ENCODE measurements at regions not wholly inside any gene's neighbourhood (a gene's known extent, or its start where the extent isn't known, plus 50 kb on each side); places are given as distances from the start of the nearest gene placed in this dataset.

- H3K9ac ChIP-seq (ENCODE audit: control insufficient read depth, extremely low read depth, insufficient read depth, low read length) = no peak overlapping the region
- H3K79me2 ChIP-seq (ENCODE audit: control insufficient read depth, insufficient read depth, low read length) = no peaks in the 10 kb centered on the region
- no peaks in the 10 kb centered on the region for H3K27me3 ChIP-seq (ENCODE audit: control insufficient read depth, extremely low read depth, insufficient read depth, low read length)
- H3K9me3 ChIP-seq (ENCODE audit: control insufficient read depth, low read depth, low read length) = peaks cover 2% of the 10 kb centered on the region
- H3K9me1 ChIP-seq (ENCODE audit: control insufficient read depth, extremely low read depth, insufficient read depth, low read length) = no peaks in the 10 kb centered on the region
- H4K20me1 ChIP-seq (ENCODE audit: control insufficient read depth, extremely low read depth, insufficient read depth, low read length) = no peaks in the 10 kb centered on the region
- TF ChIP-seq CTCF (optimal IDR thresholded peaks at IDR 0.05 in 1 of 3, IDR thresholded peaks at IDR 0.05 in 1 of 3, conservative IDR thresholded peaks at IDR 0.05 in 1 of 3; ENCODE audit: extremely low read depth in 1 of 3, insufficient read depth in 2 of 3, low read length in 3 of 3) = no peak
- TF ChIP-seq EZH2 (IDR thresholded peaks at IDR 0.05; ENCODE audit: low read length) = no peak
- dilution Hi-C loops (cut with MboI; ENCODE audit: extremely low pct_ligation_motif_present, low sequenced_read_pairs) = loop anchor here (25.0 kb wide), 1 partner anchor 169 kb away; no protein-coding TSS in a partner anchor
- no peaks in the 10 kb centered on the region for H3K36me3 ChIP-seq (ENCODE audit: control insufficient read depth in 2 of 2, extremely low read depth in 1 of 2, insufficient read depth in 2 of 2, low read length in 2 of 2)
- no peak overlapping the region for H3K4me3 ChIP-seq (ENCODE audit: control insufficient read depth in 2 of 3, extremely low read depth in 1 of 3, insufficient read depth in 2 of 3, low read depth in 1 of 3, low read length in 3 of 3)
- H3K4me1 ChIP-seq (ENCODE audit: control insufficient read depth, extremely low read depth, insufficient read depth, low read length) = no peaks in the 10 kb centered on the region
- H3K4me2 ChIP-seq (ENCODE audit: control insufficient read depth, extremely low read depth, insufficient read depth, low read depth, low read length) = no peak overlapping the region
- no peak overlapping the region for H2AFZ ChIP-seq (ENCODE audit: control insufficient read depth, low read length)
- FAIRE-seq (no peak), DNase-seq (ENCODE audit: low read depth, low spot score) (no peak)
- H3K27ac ChIP-seq (ENCODE audit: control insufficient read depth, insufficient read depth, low read length) = no peak overlapping the region
These were observed 116.8 kb upstream of the SPATA13 start for GRCh38 chr13:24043590-24044350.

- peaks cover 2% of the 10 kb centered on the region for H3K9me3 ChIP-seq (ENCODE audit: control insufficient read depth, low read depth, low read length)
- H3K9me1 ChIP-seq (ENCODE audit: control insufficient read depth, extremely low read depth, insufficient read depth, low read length) = peaks cover 3% of the 10 kb centered on the region
- no peak overlapping the region for H2AFZ ChIP-seq (ENCODE audit: control insufficient read depth, low read length)
- no peak overlapping the region for H3K9ac ChIP-seq (ENCODE audit: control insufficient read depth, extremely low read depth, insufficient read depth, low read length)
- dilution Hi-C loops (cut with MboI; ENCODE audit: extremely low pct_ligation_motif_present, low sequenced_read_pairs) = loop anchor here (25.0 kb wide), 1 partner anchor 167 kb away; no protein-coding TSS in a partner anchor
- peaks cover 5% of the 10 kb centered on the region for H3K4me1 ChIP-seq (ENCODE audit: control insufficient read depth, extremely low read depth, insufficient read depth, low read length)
- no peak overlapping the region for H3K4me2 ChIP-seq (ENCODE audit: control insufficient read depth, extremely low read depth, insufficient read depth, low read depth, low read length)
- no peak overlapping the region for H3K27ac ChIP-seq (ENCODE audit: control insufficient read depth, insufficient read depth, low read length)
- H3K79me2 ChIP-seq (ENCODE audit: control insufficient read depth, insufficient read depth, low read length) = no peaks in the 10 kb centered on the region
- TF ChIP-seq EZH2 (IDR thresholded peaks at IDR 0.05; ENCODE audit: low read length) (no peak), CTCF (optimal IDR thresholded peaks at IDR 0.05 in 1 of 3, IDR thresholded peaks at IDR 0.05 in 1 of 3, conservative IDR thresholded peaks at IDR 0.05 in 1 of 3; ENCODE audit: extremely low read depth in 1 of 3, insufficient read depth in 2 of 3, low read length in 3 of 3) (no peak)
- no peak overlapping the region for H3K4me3 ChIP-seq (ENCODE audit: control insufficient read depth in 2 of 3, extremely low read depth in 1 of 3, insufficient read depth in 2 of 3, low read depth in 1 of 3, low read length in 3 of 3)
- no peak for FAIRE-seq
- H3K27me3 ChIP-seq (ENCODE audit: control insufficient read depth, extremely low read depth, insufficient read depth, low read length) = no peaks in the 10 kb centered on the region
- no peaks in the 10 kb centered on the region for H3K36me3 ChIP-seq (ENCODE audit: control insufficient read depth in 2 of 2, extremely low read depth in 1 of 2, insufficient read depth in 2 of 2, low read length in 2 of 2)
- no peaks in the 10 kb centered on the region for H4K20me1 ChIP-seq (ENCODE audit: control insufficient read depth, extremely low read depth, insufficient read depth, low read length)
- no peak for DNase-seq (ENCODE audit: low read depth, low spot score)
These were observed 114.9 kb upstream of the SPATA13 start for GRCh38 chr13:24045597-24045996.
